ENCODE measurements at regions not wholly inside any gene's neighbourhood (a gene's known extent, or its start where the extent isn't known, plus 50 kb on each side); places are given as distances from the start of the nearest gene placed in this dataset.

DNA sequence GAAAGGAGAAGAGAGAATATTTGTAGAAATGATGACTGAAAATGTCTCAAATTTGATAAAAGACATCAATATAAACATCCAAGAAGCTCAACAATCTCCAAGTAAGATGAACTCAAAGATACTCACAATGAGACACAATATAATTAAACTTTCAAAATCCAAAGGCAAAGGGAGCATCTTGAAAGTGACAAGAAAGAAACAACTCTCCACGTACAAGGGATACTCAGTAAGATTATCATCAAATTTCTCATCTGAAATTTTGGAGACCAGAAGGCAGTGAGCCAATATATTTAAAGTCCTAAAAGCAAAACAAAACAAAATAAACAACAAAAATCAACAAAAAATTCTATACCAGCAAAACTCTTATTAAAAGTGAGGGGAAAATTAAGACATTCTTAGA lies 428.7 kb downstream of the NFIB start:
- WGBS = 77% methylated on average over 1 of the region's 1 CpG
- Histone ChIP-seq H3K4me3 (no peak overlapping the region), H3K36me3 (no peaks in the 10 kb centered on the region), H3K9me3 (no peaks in the 10 kb centered on the region), H3K27ac (no peak overlapping the region), H3K27me3 (no peaks in the 10 kb centered on the region), H3K4me1 (no peaks in the 10 kb centered on the region)
- TF ChIP-seq POLR2A (IDR thresholded peaks at IDR 0.05) = no peak
- TF ChIP-seq POLR2AphosphoS5 (IDR thresholded peaks at IDR 0.05) = no peak
- TF ChIP-seq EP300 (IDR thresholded peaks at IDR 0.05) = no peak
- TF ChIP-seq, protein P1, sequence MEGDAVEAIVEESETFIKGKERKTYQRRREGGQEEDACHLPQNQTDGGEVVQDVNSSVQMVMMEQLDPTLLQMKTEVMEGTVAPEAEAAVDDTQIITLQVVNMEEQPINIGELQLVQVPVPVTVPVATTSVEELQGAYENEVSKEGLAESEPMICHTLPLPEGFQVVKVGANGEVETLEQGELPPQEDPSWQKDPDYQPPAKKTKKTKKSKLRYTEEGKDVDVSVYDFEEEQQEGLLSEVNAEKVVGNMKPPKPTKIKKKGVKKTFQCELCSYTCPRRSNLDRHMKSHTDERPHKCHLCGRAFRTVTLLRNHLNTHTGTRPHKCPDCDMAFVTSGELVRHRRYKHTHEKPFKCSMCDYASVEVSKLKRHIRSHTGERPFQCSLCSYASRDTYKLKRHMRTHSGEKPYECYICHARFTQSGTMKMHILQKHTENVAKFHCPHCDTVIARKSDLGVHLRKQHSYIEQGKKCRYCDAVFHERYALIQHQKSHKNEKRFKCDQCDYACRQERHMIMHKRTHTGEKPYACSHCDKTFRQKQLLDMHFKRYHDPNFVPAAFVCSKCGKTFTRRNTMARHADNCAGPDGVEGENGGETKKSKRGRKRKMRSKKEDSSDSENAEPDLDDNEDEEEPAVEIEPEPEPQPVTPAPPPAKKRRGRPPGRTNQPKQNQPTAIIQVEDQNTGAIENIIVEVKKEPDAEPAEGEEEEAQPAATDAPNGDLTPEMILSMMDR (IDR thresholded peaks at IDR 0.05) = no peak
- DNase-seq (ENCODE audit: low spot score in 2 of 2) = no peak

DNA sequence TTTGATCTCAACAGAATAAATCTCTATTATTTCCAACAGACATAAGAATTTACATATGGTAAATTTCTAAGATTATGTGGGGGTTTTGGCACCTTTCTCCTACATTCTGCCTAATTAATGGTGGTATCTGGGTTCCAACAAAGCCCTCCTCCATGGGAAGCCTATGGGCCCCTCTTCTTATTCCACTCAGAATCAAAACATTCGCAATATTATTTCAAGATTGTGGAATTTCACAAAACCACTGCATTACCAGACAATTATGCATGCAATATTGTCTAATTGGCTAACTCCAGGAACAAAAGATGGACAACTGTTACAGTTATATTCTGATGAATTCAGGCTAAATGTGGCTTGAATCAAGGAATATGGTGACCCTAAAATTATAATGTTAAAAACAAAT lies 434.0 kb downstream of the NFIB start:
- Histone ChIP-seq H3K9me3 (no peaks in the 10 kb centered on the region), H3K4me1 (no peaks in the 10 kb centered on the region), H3K27ac (no peak overlapping the region), H3K4me3 (no peak overlapping the region), H3K36me3 (no peaks in the 10 kb centered on the region), H3K27me3 (no peaks in the 10 kb centered on the region)
- 80% methylated on average over 1 of the region's 1 CpG for WGBS
- no peak for TF ChIP-seq POLR2AphosphoS5 (IDR thresholded peaks at IDR 0.05)
- TF ChIP-seq EP300 (IDR thresholded peaks at IDR 0.05) = no peak
- TF ChIP-seq POLR2A (IDR thresholded peaks at IDR 0.05) = no peak
- TF ChIP-seq, protein P1 (IDR thresholded peaks at IDR 0.05) = no peak
- no peak for DNase-seq (ENCODE audit: low spot score in 2 of 2)

DNA sequence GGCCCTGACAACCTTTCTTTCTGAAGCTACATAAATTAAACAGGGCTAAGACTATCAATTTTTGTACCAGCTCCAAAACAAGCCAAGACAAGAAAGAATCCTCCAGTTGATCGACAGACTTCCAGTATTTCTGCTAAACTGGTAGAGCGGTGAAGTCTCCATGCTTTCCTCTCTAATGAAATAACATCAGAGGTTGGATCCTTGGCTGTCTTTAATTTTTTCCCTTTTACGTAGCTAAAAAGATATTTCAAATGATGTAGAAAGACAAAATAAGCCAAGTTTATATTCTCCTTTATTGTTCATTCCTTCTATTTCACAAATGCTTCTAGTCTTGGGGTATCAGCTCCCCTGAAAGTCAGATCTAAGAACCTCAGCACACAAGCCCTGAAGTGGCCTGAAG lies 434.9 kb downstream of the NFIB start:
- Histone ChIP-seq H3K27me3 (no peaks in the 10 kb centered on the region), H3K9me3 (no peaks in the 10 kb centered on the region), H3K27ac (no peak overlapping the region), H3K36me3 (no peaks in the 10 kb centered on the region), H3K4me1 (no peaks in the 10 kb centered on the region), H3K4me3 (no peak overlapping the region)
- no peak for DNase-seq (ENCODE audit: low spot score in 2 of 2)
- TF ChIP-seq, protein P1 (IDR thresholded peaks at IDR 0.05) = no peak
- TF ChIP-seq POLR2AphosphoS5 (IDR thresholded peaks at IDR 0.05) (no peak), POLR2A (IDR thresholded peaks at IDR 0.05) (no peak), EP300 (IDR thresholded peaks at IDR 0.05) (no peak)
- 47% methylated on average over 3 of the region's 3 CpGs for WGBS

DNA sequence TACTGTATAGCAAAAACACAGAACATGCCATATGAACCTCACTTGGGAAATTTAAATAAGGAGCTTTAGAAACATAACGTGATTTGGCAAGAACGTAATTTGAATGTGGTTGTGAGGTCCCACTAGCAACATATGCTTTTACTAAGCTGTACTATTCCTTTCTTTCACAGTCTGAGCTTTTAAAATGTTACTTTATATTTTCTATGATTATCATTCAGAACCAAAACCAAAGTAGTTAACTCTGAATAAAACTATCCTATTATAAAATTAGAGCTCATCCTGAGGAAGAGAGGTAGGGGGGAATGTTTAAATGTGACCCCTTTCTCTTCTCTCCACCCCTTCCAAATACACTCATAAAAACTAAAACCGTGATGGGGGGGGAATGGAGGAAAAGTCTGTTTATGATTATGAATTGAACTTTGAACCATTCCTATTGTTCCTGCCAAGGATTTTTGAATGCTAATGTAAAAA lies 435.7 kb downstream of the NFIB start:
- no peak for DNase-seq (ENCODE audit: low spot score in 2 of 2)
- Histone ChIP-seq H3K27me3 (no peaks in the 10 kb centered on the region), H3K4me3 (no peak overlapping the region), H3K36me3 (no peaks in the 10 kb centered on the region), H3K9me3 (no peaks in the 10 kb centered on the region), H3K27ac (no peak overlapping the region), H3K4me1 (no peaks in the 10 kb centered on the region)
- 71% methylated on average over 3 of the region's 3 CpGs for WGBS
- TF ChIP-seq, protein P1 (IDR thresholded peaks at IDR 0.05) = no peak
- TF ChIP-seq POLR2AphosphoS5 (IDR thresholded peaks at IDR 0.05) (no peak), EP300 (IDR thresholded peaks at IDR 0.05) (no peak)

DNA sequence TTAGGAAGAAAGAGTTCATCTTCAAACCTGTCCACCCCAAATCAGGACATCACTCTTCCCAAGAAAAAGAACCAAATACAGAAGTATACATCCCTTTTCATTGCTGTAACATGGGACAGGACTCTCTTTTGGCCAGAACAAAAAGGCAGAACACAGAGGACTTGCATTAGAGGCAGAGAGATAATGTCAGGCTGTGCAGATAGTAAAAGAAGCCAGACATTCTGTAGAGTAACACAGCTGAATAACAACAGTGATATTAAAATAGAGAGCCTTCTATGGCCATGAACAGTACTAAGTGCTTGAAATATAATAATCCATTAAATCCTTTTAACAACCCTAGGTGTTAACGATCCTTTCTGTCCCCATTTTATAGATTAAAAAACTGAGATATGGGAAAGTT lies 437.2 kb downstream of the NFIB start:
- no peaks in the 10 kb centered on the region for H3K4me1 ChIP-seq
- no peaks in the 10 kb centered on the region for H3K36me3 ChIP-seq
- TF ChIP-seq POLR2A (IDR thresholded peaks at IDR 0.05) = no peak
- TF ChIP-seq, protein P1 (IDR thresholded peaks at IDR 0.05) = no peak
- no peak for TF ChIP-seq EP300 (IDR thresholded peaks at IDR 0.05)
- TF ChIP-seq POLR2AphosphoS5 (IDR thresholded peaks at IDR 0.05) = no peak
- H3K27ac ChIP-seq = no peak overlapping the region
- no peaks in the 10 kb centered on the region for H3K27me3 ChIP-seq
- H3K9me3 ChIP-seq = no peaks in the 10 kb centered on the region
- WGBS = 84% methylated on average over 1 of the region's 1 CpG
- H3K4me3 ChIP-seq = no peak overlapping the region
- DNase-seq (ENCODE audit: low spot score in 2 of 2) = no peak

All from suprapubic skin (tissue), 4 donors.